Ascending aorta (tissue), 2 donors: ENCODE measurements at regions not wholly inside any gene's neighbourhood (a gene's known extent, or its start where the extent isn't known, plus 50 kb on each side); places are given as distances from the start of the nearest gene placed in this dataset.
"Not testable (repeated sequence)": the region's sequence is repeated elsewhere in the genome, so short reads cannot be mapped to it uniquely, and the experiment has no call there.

Experiments used
- DNase-seq, 2 donors: peaks; one replicate each; pipeline ENCODE4 v3.0.0-alpha.2; 2019; ENCODE audit warnings: low spot score in 2 of 2
- H3K27ac ChIP-seq, 2 donors: fragments of 200-600 bp; sonication (generic); one replicate each; pipeline ENCODE4 v1.5.1; 2016 to 2017; ENCODE audit warnings: mild to moderate bottlenecking in 1 of 2
- H3K27me3 ChIP-seq: fragments of 200-600 bp; sonication (generic); one replicate; pipeline ENCODE4 v1.5.1; 2017
- H3K36me3 ChIP-seq, 2 donors: fragments of 200-600 bp; sonication (generic); one replicate each; pipeline ENCODE4 v1.5.1; 2016
- H3K4me1 ChIP-seq, 2 donors: fragments of 200-600 bp; sonication (generic); one replicate each; pipeline ENCODE4 v1.5.1; 2016 to 2017; ENCODE audit warnings: mild to moderate bottlenecking in 1 of 2
- H3K4me3 ChIP-seq, 2 donors: fragments of 200-600 bp; sonication (generic); one replicate each; pipeline ENCODE4 v1.5.1; 2016 to 2017; ENCODE audit warnings: mild to moderate bottlenecking in 1 of 2
- H3K9me3 ChIP-seq, 2 donors: fragments of 200-600 bp; sonication (generic); one replicate each; pipeline ENCODE4 v1.5.1; 2016
- intact Hi-C: fragments of 100-400 bp; cut with DNase I; formaldehyde crosslinking; loops from one replicate; pipeline ENCODE4 v1.15.1; 2023
- TF ChIP-seq, protein P1 (sequence below), 3 experiments: fragments of 200-600 bp in 2 of 3; fragments of 450-650 bp in 1 of 3; sonication (generic) in 2 of 3; IDR thresholded peaks; one replicate each; pipeline ENCODE4 v1.5.1; 2016 to 2019; ENCODE audit warnings: antibody characterized with exemption in 3 of 3, mild to moderate bottlenecking in 1 of 3, moderate library complexity in 1 of 3

DNA sequence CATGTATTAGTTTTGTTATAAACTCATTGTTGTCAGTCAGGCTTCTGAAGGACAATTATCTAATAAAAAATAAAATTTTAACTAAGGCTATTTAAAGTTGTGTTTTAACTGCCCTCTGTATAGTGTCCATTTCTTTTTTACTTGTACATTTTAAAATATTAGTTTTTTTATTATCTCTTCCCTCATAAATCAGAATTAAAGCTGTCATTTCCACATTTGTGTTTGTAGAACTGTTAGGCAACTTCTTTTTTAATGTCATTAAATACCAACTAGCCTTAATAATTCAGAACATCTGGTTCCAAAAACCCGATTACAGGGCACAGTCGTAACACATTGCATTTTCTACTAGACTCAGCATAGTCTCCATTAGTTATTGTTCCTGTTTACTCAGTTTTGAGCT is 1749.0 kb upstream of the CELF4 start:
- no peaks in the 10 kb centered on the region for H3K27me3 ChIP-seq
- no peak overlapping the region for H3K27ac ChIP-seq
- H3K9me3 ChIP-seq, result no peaks in the 10 kb centered on the region
- intact Hi-C loops, result no loop called here
- DNase-seq, result no peak
- no peak overlapping the region for H3K4me3 ChIP-seq
- H3K4me1 ChIP-seq, result no peaks in the 10 kb centered on the region
- TF ChIP-seq, protein P1, sequence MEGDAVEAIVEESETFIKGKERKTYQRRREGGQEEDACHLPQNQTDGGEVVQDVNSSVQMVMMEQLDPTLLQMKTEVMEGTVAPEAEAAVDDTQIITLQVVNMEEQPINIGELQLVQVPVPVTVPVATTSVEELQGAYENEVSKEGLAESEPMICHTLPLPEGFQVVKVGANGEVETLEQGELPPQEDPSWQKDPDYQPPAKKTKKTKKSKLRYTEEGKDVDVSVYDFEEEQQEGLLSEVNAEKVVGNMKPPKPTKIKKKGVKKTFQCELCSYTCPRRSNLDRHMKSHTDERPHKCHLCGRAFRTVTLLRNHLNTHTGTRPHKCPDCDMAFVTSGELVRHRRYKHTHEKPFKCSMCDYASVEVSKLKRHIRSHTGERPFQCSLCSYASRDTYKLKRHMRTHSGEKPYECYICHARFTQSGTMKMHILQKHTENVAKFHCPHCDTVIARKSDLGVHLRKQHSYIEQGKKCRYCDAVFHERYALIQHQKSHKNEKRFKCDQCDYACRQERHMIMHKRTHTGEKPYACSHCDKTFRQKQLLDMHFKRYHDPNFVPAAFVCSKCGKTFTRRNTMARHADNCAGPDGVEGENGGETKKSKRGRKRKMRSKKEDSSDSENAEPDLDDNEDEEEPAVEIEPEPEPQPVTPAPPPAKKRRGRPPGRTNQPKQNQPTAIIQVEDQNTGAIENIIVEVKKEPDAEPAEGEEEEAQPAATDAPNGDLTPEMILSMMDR (IDR thresholded peaks at IDR 0.05), result no peak
- no peaks in the 10 kb centered on the region for H3K36me3 ChIP-seq

DNA sequence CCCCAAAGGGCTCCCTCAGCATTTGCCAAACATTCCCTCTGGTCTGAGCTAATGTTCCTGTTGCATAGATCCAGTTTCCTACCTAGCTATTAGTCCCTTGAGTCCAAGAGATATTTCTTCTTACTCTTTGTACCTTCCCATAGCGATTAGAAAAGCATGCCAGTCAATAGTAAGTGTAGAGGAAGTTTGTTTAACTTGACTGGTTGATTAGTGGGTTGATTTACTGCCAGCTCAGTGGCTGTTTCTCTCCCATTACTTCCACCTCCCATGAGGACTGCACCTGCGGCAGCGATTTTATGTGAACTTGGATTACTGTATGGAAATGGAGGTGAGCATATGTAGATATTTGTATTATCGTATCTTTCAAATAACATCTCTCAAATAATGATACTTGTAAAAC is 1748.4 kb upstream of the CELF4 start:
- no peak overlapping the region for H3K4me3 ChIP-seq
- intact Hi-C loops, result no loop called here
- H3K4me1 ChIP-seq, result no peaks in the 10 kb centered on the region
- TF ChIP-seq, protein P1 (IDR thresholded peaks at IDR 0.05), result no peak
- no peak for DNase-seq
- H3K36me3 ChIP-seq, result no peaks in the 10 kb centered on the region
- H3K27ac ChIP-seq, result no peak overlapping the region
- H3K27me3 ChIP-seq, result no peaks in the 10 kb centered on the region
- no peaks in the 10 kb centered on the region for H3K9me3 ChIP-seq

DNA sequence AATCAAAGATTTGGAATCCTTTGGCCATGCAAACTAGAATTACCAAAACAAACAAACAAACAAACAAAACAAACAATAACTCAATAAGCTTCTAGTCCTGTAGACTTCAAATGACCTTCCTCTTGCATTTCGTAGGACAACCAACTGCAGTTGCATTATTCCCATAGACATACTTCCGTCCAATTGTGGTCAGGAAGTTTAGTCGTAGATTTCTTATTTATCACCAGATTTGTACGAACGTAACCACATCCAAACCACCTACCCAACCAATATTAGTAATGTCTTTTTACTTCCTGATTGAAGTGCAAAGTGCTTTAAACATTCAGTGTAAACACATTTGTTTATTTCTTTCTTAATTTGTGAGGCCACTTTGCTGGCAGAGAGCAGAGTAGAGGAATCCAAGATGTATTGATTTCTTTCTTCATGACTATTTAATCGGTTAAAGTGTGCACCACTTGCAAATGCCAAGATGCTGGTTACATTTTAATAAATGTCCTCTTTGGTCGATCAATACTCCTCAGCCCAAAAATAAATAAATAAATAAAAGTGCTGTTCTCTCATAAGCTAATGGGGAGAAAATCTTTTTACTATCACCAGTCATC is 1745.6 kb upstream of the CELF4 start:
- TF ChIP-seq, protein P1 (IDR thresholded peaks at IDR 0.05), result no peak
- no peak for DNase-seq
- no peak overlapping the region for H3K27ac ChIP-seq
- no peaks in the 10 kb centered on the region for H3K36me3 ChIP-seq
- H3K27me3 ChIP-seq, result no peaks in the 10 kb centered on the region
- no peaks in the 10 kb centered on the region for H3K4me1 ChIP-seq
- no peak overlapping the region for H3K4me3 ChIP-seq
- intact Hi-C loops, result no loop called here
- no peaks in the 10 kb centered on the region for H3K9me3 ChIP-seq

DNA sequence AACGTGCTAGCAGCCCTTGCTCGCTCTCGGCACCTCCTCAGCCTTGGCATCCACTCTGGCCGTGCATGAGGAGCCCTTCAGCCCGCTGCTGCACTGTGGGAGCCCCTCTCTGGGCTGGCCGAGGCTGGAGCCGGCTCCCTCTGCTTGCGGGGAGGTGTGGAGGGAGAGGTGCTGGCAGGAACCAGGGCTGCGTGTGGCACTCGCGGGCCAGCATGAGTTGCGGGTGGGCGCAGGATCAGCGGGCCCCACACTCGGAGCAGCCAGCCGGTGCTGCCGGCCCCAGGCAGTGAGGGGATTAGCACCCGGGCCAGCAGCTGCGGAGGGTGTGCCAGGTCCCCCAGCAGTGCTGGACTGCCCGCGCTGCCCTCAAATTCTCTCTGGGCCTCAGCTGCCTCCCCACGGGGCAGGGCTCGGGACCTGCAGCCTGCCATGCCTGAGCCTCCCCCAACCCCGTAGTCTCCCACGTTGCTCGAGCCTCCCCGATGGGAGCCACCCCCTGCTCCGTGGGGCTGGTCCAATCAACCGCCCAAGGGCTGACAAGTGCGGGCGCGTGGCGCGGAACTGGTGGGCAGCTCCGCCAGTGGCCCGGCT is 1743.4 kb upstream of the CELF4 start:
- DNase-seq, H3K27me3 ChIP-seq, intact Hi-C loops, H3K36me3 ChIP-seq, H3K4me3 ChIP-seq, H3K27ac ChIP-seq, H3K4me1 ChIP-seq, H3K9me3 ChIP-seq: not testable (repeated sequence)

DNA sequence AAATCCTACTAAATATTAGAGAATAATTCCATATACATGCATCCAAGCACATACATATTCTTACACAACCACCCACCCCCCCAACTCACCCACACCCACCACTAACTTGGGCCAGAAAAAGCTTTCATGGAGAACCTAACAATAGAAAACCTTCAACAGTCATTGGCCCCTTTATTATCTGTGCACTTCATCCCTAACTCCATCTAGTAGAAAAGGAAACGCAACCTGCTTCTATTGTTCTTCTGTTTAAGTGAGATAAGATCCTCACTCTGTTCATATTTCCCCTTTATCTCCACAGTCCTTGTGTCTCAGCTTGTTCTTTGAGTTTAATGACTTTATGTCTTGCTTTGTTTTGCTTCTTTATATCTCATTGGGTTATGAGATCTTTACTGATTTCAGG is 1740.2 kb upstream of the CELF4 start:
- H3K4me3 ChIP-seq, result no peak overlapping the region
- no peaks in the 10 kb centered on the region for H3K36me3 ChIP-seq
- no peaks in the 10 kb centered on the region for H3K4me1 ChIP-seq
- no peaks in the 10 kb centered on the region for H3K27me3 ChIP-seq
- no peak for DNase-seq
- TF ChIP-seq, protein P1 (IDR thresholded peaks at IDR 0.05), result no peak
- intact Hi-C loops, result no loop called here
- H3K27ac ChIP-seq, result no peak overlapping the region
- no peaks in the 10 kb centered on the region for H3K9me3 ChIP-seq

DNA sequence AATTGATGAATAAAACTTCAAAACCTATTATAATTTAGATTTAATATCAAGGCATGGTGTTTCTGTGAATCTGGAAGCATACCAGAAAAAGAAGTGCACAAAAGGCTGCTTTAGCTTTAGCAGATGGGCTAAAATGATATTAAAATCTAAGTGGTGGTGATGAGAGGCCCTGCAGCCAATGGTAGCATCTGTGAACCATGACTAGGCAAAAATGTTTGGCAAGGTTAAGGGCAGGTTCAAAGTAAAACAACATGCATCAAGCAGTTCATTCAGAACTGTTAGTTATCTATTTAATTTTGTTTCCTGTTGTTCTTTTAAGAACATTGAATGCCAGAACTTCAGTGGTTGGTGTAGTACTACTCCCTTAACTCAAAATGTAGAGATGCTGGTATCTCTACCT is 1736.9 kb upstream of the CELF4 start:
- no peak for DNase-seq
- H3K9me3 ChIP-seq, result no peaks in the 10 kb centered on the region
- H3K4me3 ChIP-seq, result no peak overlapping the region
- no peaks in the 10 kb centered on the region for H3K4me1 ChIP-seq
- no peak overlapping the region for H3K27ac ChIP-seq
- no peaks in the 10 kb centered on the region for H3K27me3 ChIP-seq
- H3K36me3 ChIP-seq, result no peaks in the 10 kb centered on the region
- intact Hi-C loops, result no loop called here
- TF ChIP-seq, protein P1 (IDR thresholded peaks at IDR 0.05), result no peak
